ENCODE measurements at regions not wholly inside any gene's neighbourhood (a gene's known extent, or its start where the extent isn't known, plus 50 kb on each side); places are given as distances from the start of the nearest gene placed in this dataset.

DNA sequence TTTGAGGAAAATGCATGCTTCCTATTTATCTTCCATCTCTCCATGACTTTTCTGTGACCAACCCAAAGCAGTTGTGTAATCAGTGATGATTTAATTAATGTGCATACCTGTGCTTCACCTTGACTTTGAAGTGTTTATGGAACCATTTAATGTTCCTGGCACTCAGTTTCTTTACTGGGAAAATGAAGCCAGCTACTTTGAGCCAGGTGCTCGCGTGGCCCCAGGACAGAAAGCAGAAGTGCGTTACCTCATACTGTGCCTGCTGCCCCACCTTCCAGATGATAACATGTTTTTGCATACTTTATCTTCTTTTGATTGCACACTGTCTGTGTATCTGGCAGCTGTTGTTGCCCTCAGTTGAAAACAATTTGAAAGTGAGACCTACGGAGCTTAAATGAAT is 61.3 kb downstream of the PMAIP1 start:
- ChIA-PET POLR2A (interaction anchor here (1.0 to 3.8 kb wide), 2 partner anchors 56 to 61 kb away, joined by 5 to 27 read pairs; partner anchors contain the start of gene PMAIP1), CTCF (interaction anchor here (3.2 kb wide), 1 partner anchor 28 kb away, joined by 13 read pairs; no protein-coding TSS in a partner anchor)
- TF ChIP-seq ZNF629 (tag by site-specific recombination; IDR thresholded peaks at IDR 0.05) (no peak), PRDM10 (tag by site-specific recombination; IDR thresholded peaks at IDR 0.05) (no peak), ZNF501 (tag by site-specific recombination; IDR thresholded peaks at IDR 0.05) (no peak), ZNF211 (tag by site-specific recombination; IDR thresholded peaks at IDR 0.05; ENCODE audit: low read depth) (no peak), GLIS2 (tag by site-specific recombination; IDR thresholded peaks at IDR 0.05) (no peak), ZNF837 (tag by site-specific recombination; IDR thresholded peaks at IDR 0.05) (no peak), ATF2 (tag by site-specific recombination; IDR thresholded peaks at IDR 0.05; ENCODE audit: low read depth) (no peak), ZNF140 (tag by site-specific recombination; IDR thresholded peaks at IDR 0.05) (no peak)
- TF ChIP-seq, protein P1, sequence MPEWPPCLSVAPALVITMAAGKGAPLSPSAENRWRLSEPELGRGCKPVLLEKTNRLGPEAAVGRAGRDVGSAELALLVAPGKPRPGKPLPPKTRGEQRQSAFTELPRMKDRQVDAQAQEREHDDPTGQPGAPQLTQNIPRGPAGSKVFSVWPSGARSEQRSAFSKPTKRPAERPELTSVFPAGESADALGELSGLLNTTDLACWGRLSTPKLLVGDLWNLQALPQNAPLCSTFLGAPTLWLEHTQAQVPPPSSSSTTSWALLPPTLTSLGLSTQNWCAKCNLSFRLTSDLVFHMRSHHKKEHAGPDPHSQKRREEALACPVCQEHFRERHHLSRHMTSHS (tag by site-specific recombination; IDR thresholded peaks at IDR 0.05) = no peak
- H3K9me3 ChIP-seq (ENCODE audit: control insufficient read depth, insufficient read depth, low read depth, low read length) = no peaks in the 10 kb centered on the region
- H3K27ac ChIP-seq (ENCODE audit: extremely low read depth, low read depth, low read length) = no peak overlapping the region
- H3K4me1 ChIP-seq (ENCODE audit: control insufficient read depth, insufficient read depth, low read length) = peaks cover 15% of the 10 kb centered on the region
- H3K4me3 ChIP-seq (ENCODE audit: low read depth, low read length) = no peak overlapping the region
- no peaks in the 10 kb centered on the region for H3K36me3 ChIP-seq (ENCODE audit: control insufficient read depth in 2 of 2, insufficient read depth in 1 of 2, low read length in 2 of 2)

GRCh38 chr18:59960272-59960671 is 60.5 kb downstream of the PMAIP1 start:
- Histone ChIP-seq H3K4me1 (ENCODE audit: control insufficient read depth, insufficient read depth, low read length) (peaks cover 15% of the 10 kb centered on the region), H3K36me3 (ENCODE audit: control insufficient read depth in 2 of 2, insufficient read depth in 1 of 2, low read length in 2 of 2) (no peaks in the 10 kb centered on the region), H3K9me3 (ENCODE audit: control insufficient read depth, insufficient read depth, low read depth, low read length) (no peaks in the 10 kb centered on the region), H3K27ac (ENCODE audit: extremely low read depth, low read depth, low read length) (no peak overlapping the region), H3K4me3 (ENCODE audit: low read depth, low read length) (no peak overlapping the region)
- ChIA-PET CTCF (no interaction called here), POLR2A (no interaction called here)
- TF ChIP-seq, protein P2, sequence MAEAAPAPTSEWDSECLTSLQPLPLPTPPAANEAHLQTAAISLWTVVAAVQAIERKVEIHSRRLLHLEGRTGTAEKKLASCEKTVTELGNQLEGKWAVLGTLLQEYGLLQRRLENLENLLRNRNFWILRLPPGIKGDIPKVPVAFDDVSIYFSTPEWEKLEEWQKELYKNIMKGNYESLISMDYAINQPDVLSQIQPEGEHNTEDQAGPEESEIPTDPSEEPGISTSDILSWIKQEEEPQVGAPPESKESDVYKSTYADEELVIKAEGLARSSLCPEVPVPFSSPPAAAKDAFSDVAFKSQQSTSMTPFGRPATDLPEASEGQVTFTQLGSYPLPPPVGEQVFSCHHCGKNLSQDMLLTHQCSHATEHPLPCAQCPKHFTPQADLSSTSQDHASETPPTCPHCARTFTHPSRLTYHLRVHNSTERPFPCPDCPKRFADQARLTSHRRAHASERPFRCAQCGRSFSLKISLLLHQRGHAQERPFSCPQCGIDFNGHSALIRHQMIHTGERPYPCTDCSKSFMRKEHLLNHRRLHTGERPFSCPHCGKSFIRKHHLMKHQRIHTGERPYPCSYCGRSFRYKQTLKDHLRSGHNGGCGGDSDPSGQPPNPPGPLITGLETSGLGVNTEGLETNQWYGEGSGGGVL (tag by site-specific recombination; IDR thresholded peaks at IDR 0.05) = no peak
- TF ChIP-seq GLI4 (tag by site-specific recombination; IDR thresholded peaks at IDR 0.05) = no peak
- TF ChIP-seq ZNF239 (tag by site-specific recombination; IDR thresholded peaks at IDR 0.05) = no peak
- no peak for TF ChIP-seq ZNF596 (tag by site-specific recombination; IDR thresholded peaks at IDR 0.05)
- TF ChIP-seq SP3 (tag by site-specific recombination; IDR thresholded peaks at IDR 0.05) = no peak
- TF ChIP-seq ZNF223 (tag by site-specific recombination; IDR thresholded peaks at IDR 0.05) = no peak
- no peak for TF ChIP-seq ZNF350 (tag by site-specific recombination; IDR thresholded peaks at IDR 0.05)
- TF ChIP-seq ZNF248 (tag by site-specific recombination; IDR thresholded peaks at IDR 0.05) = no peak
- no peak for TF ChIP-seq ZNF37A (tag by site-specific recombination; IDR thresholded peaks at IDR 0.05)
- TF ChIP-seq ZNF292 (tag by site-specific recombination; IDR thresholded peaks at IDR 0.05; ENCODE audit: borderline replicate concordance, low read depth) = no peak
- TF ChIP-seq ZNF335 (tag by site-specific recombination; conservative IDR thresholded peaks at IDR 0.05) = no peak
- no peak for TF ChIP-seq ELK4 (IDR thresholded peaks at IDR 0.05; ENCODE audit: borderline replicate concordance, low read depth, low read length)
- TF ChIP-seq ZNF404 (tag by site-specific recombination; IDR thresholded peaks at IDR 0.05) = no peak
- no peak for TF ChIP-seq ZNF23 (tag by site-specific recombination; IDR thresholded peaks at IDR 0.05; ENCODE audit: borderline replicate concordance)

Data from HEK293 (cell line).